ENCODE measurements at regions not wholly inside any gene's neighbourhood (a gene's known extent, or its start where the extent isn't known, plus 50 kb on each side); places are given as distances from the start of the nearest gene placed in this dataset.

GRCh38 chr9:78775696-78776295, 478.9 kb downstream of the PSAT1 start:
- DNase-seq (ENCODE audit: low read depth), result no peak
- H3K4me1 ChIP-seq (ENCODE audit: control insufficient read depth, insufficient read depth, low read length), result no peaks in the 10 kb centered on the region
- no peak overlapping the region for H3K9ac ChIP-seq (ENCODE audit: low read length)
- peaks cover 6% of the 10 kb centered on the region for H3K27me3 ChIP-seq (replicated peaks; ENCODE audit: control insufficient read depth, insufficient read depth, low read length)
- no peak overlapping the region for H3K4me3 ChIP-seq (ENCODE audit: low read length)
- H3K9me3 ChIP-seq (ENCODE audit: control insufficient read depth, low read length), result no peaks in the 10 kb centered on the region
- no peaks in the 10 kb centered on the region for H3K36me3 ChIP-seq (ENCODE audit: control insufficient read depth, insufficient read depth, low read length, severe bottlenecking)

- H3K27me3 ChIP-seq (replicated peaks; ENCODE audit: control insufficient read depth, insufficient read depth, low read length), result peaks cover 6% of the 10 kb centered on the region
- no peaks in the 10 kb centered on the region for H3K4me1 ChIP-seq (ENCODE audit: control insufficient read depth, insufficient read depth, low read length)
- no peaks in the 10 kb centered on the region for H3K36me3 ChIP-seq (ENCODE audit: control insufficient read depth, insufficient read depth, low read length, severe bottlenecking)
- no peak for DNase-seq (ENCODE audit: low read depth)
- no peak overlapping the region for H3K4me3 ChIP-seq (ENCODE audit: low read length)
- H3K9me3 ChIP-seq (ENCODE audit: control insufficient read depth, low read length), result no peaks in the 10 kb centered on the region
- no peak overlapping the region for H3K9ac ChIP-seq (ENCODE audit: low read length)
Observed at GRCh38 chr9:78777747-78778146, 480.8 kb downstream of the PSAT1 start.

DNA sequence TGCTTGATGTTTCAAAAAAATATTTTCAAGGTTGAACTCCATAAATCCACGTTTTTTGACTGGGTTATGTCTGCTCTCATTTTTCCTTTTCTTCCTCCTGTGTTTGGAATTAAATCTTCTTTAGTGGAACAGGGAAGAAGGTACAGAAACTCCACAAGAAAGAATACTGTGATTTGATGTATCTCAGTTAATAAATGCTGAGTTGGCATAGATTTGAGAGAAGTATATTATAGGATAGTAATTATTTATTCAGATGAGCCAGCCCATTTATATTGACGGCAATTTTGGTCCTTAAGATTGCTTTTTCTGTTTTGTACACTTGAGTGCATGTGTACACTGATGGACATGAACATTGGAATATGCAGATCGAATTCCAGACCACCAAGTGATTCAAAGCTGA, 481.4 kb downstream of the PSAT1 start:
- no peak for DNase-seq (ENCODE audit: low read depth)
- Histone ChIP-seq H3K4me3 (ENCODE audit: low read length) (no peak overlapping the region), H3K27me3 (replicated peaks; ENCODE audit: control insufficient read depth, insufficient read depth, low read length) (peaks cover 6% of the 10 kb centered on the region), H3K9ac (ENCODE audit: low read length) (no peak overlapping the region), H3K9me3 (ENCODE audit: control insufficient read depth, low read length) (no peaks in the 10 kb centered on the region), H3K36me3 (ENCODE audit: control insufficient read depth, insufficient read depth, low read length, severe bottlenecking) (no peaks in the 10 kb centered on the region), H3K4me1 (ENCODE audit: control insufficient read depth, insufficient read depth, low read length) (no peaks in the 10 kb centered on the region)

DNA sequence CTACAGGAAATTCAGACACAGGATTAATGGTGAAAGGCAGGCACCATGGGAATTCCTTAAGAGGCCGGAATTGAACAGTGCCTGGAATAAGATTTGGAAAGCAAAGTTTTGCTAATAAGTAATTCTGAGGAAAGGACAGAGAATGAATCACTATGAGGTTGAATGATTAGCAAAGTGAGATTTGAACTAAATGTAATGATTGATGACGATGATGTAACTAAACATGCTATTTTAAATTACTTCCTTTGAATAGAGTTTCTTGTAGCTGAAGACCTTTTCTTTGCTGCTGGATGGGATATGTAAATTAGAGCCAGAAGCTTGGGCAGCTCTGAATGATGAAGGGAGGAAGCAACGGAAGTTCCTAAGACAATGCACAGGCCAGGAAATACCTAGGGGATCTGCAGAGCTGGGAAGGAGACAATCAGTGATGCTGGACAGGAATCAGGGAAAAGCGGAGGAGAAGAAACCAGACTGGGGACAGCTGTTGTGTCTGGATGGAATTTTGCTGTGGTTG, 482.0 kb downstream of the PSAT1 start:
- H3K4me1 ChIP-seq (ENCODE audit: control insufficient read depth, insufficient read depth, low read length), result no peaks in the 10 kb centered on the region
- no peak overlapping the region for H3K9ac ChIP-seq (ENCODE audit: low read length)
- H3K36me3 ChIP-seq (ENCODE audit: control insufficient read depth, insufficient read depth, low read length, severe bottlenecking), result no peaks in the 10 kb centered on the region
- H3K27me3 ChIP-seq (replicated peaks; ENCODE audit: control insufficient read depth, insufficient read depth, low read length), result peaks cover 6% of the 10 kb centered on the region
- H3K9me3 ChIP-seq (ENCODE audit: control insufficient read depth, low read length), result no peaks in the 10 kb centered on the region
- no peak overlapping the region for H3K4me3 ChIP-seq (ENCODE audit: low read length)
- no peak for DNase-seq (ENCODE audit: low read depth)

DNA sequence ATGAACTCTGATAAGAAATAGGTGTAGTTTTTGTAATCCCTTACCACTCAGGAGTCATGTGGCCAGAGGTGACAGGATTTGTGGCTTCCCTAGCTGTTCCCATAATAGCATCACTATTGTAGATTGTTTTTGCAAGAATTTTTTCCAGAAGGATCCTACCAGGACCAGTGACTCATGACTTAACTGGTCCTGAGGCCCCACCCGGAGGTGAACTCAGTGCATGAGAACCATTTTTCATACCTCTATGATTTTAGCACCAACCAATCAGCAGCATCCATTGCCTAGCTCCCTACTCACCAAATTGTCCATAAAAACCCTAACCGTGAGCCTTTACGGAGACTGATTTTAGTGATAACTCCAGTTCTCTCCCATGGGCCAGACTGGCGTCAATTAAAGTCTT, 484.8 kb downstream of the PSAT1 start:
- Histone ChIP-seq H3K4me3 (ENCODE audit: low read length) (no peak overlapping the region), H3K27me3 (replicated peaks; ENCODE audit: control insufficient read depth, insufficient read depth, low read length) (peaks cover 3% of the 10 kb centered on the region), H3K4me1 (ENCODE audit: control insufficient read depth, insufficient read depth, low read length) (no peaks in the 10 kb centered on the region), H3K9me3 (ENCODE audit: control insufficient read depth, low read length) (no peaks in the 10 kb centered on the region), H3K9ac (ENCODE audit: low read length) (no peak overlapping the region), H3K36me3 (ENCODE audit: control insufficient read depth, insufficient read depth, low read length, severe bottlenecking) (no peaks in the 10 kb centered on the region)
- no peak for DNase-seq (ENCODE audit: low read depth)

DNA sequence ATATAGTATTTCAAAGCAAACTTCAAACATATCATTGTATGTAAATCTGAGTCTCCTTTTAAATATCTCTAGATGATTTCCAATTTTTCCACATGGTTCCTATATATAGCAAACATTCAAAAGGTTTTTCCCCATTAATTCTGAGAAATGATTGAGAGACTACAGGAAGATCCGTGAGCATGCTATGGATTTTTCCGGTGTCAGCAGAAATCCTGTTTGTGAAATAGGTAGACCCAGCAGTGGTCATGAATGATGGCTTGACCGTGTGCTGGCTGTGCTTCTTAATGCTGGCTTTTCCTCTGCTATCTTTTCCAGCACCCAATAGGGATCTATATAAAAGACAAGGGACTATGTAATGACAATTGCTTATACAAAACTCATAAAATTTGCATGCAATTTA, 485.3 kb downstream of the PSAT1 start:
- Histone ChIP-seq H3K4me3 (ENCODE audit: low read length) (no peak overlapping the region), H3K27me3 (replicated peaks; ENCODE audit: control insufficient read depth, insufficient read depth, low read length) (no peaks in the 10 kb centered on the region), H3K9ac (ENCODE audit: low read length) (no peak overlapping the region), H3K36me3 (ENCODE audit: control insufficient read depth, insufficient read depth, low read length, severe bottlenecking) (no peaks in the 10 kb centered on the region), H3K9me3 (ENCODE audit: control insufficient read depth, low read length) (no peaks in the 10 kb centered on the region), H3K4me1 (ENCODE audit: control insufficient read depth, insufficient read depth, low read length) (no peaks in the 10 kb centered on the region)
- DNase-seq (ENCODE audit: low read depth), result no peak

- Histone ChIP-seq H3K4me1 (ENCODE audit: control insufficient read depth, insufficient read depth, low read length) (no peaks in the 10 kb centered on the region), H3K4me3 (ENCODE audit: low read length) (no peak overlapping the region), H3K36me3 (ENCODE audit: control insufficient read depth, insufficient read depth, low read length, severe bottlenecking) (no peaks in the 10 kb centered on the region), H3K9me3 (ENCODE audit: control insufficient read depth, low read length) (no peaks in the 10 kb centered on the region), H3K9ac (ENCODE audit: low read length) (no peak overlapping the region), H3K27me3 (replicated peaks; ENCODE audit: control insufficient read depth, insufficient read depth, low read length) (no peaks in the 10 kb centered on the region)
- DNase-seq (ENCODE audit: low read depth), result no peak
Observed at GRCh38 chr9:78782858-78783257, 485.9 kb downstream of the PSAT1 start.

GRCh38 chr9:78783743-78784142, 486.8 kb downstream of the PSAT1 start:
- Histone ChIP-seq H3K4me3 (ENCODE audit: low read length) (no peak overlapping the region), H3K27me3 (replicated peaks; ENCODE audit: control insufficient read depth, insufficient read depth, low read length) (no peaks in the 10 kb centered on the region), H3K4me1 (ENCODE audit: control insufficient read depth, insufficient read depth, low read length) (no peaks in the 10 kb centered on the region), H3K9ac (ENCODE audit: low read length) (no peak overlapping the region), H3K36me3 (ENCODE audit: control insufficient read depth, insufficient read depth, low read length, severe bottlenecking) (no peaks in the 10 kb centered on the region), H3K9me3 (ENCODE audit: control insufficient read depth, low read length) (no peaks in the 10 kb centered on the region)
- DNase-seq (ENCODE audit: low read depth), result no peak

DNA sequence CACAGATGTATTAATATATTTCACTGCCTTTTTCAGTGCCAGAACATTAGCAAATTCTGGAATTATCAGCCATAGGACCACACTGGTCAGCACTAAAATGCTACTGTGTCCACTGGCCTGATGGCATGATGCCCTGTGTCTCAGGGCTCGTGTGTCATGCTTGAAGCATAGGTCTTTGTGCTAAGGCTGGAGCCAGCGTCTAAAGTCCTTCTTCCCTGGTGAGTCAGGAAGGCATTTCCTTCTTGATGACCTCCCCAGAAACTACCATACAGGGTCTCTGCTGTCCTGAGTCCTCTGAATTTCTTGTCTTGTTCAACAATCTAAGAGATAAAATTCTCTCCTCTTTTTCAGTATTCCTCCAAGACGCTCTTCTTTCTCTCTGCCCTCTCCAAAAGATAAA, 489.9 kb downstream of the PSAT1 start:
- Histone ChIP-seq H3K9me3 (ENCODE audit: control insufficient read depth, low read length) (peaks cover 3% of the 10 kb centered on the region), H3K27me3 (replicated peaks; ENCODE audit: control insufficient read depth, insufficient read depth, low read length) (no peaks in the 10 kb centered on the region), H3K36me3 (ENCODE audit: control insufficient read depth, insufficient read depth, low read length, severe bottlenecking) (no peaks in the 10 kb centered on the region), H3K9ac (ENCODE audit: low read length) (no peak overlapping the region), H3K4me1 (ENCODE audit: control insufficient read depth, insufficient read depth, low read length) (no peaks in the 10 kb centered on the region), H3K4me3 (ENCODE audit: low read length) (no peak overlapping the region)
- DNase-seq (ENCODE audit: low read depth), result peak; percentile 46

- Histone ChIP-seq H3K9me3 (ENCODE audit: control insufficient read depth, low read length) (peaks cover 3% of the 10 kb centered on the region), H3K27me3 (replicated peaks; ENCODE audit: control insufficient read depth, insufficient read depth, low read length) (no peaks in the 10 kb centered on the region), H3K4me1 (ENCODE audit: control insufficient read depth, insufficient read depth, low read length) (no peaks in the 10 kb centered on the region), H3K36me3 (ENCODE audit: control insufficient read depth, insufficient read depth, low read length, severe bottlenecking) (no peaks in the 10 kb centered on the region), H3K9ac (ENCODE audit: low read length) (no peak overlapping the region), H3K4me3 (ENCODE audit: low read length) (no peak overlapping the region)
- peak; percentile 44 for DNase-seq (ENCODE audit: low read depth)
Observed at GRCh38 chr9:78788101-78788500, 491.2 kb downstream of the PSAT1 start.

DNA sequence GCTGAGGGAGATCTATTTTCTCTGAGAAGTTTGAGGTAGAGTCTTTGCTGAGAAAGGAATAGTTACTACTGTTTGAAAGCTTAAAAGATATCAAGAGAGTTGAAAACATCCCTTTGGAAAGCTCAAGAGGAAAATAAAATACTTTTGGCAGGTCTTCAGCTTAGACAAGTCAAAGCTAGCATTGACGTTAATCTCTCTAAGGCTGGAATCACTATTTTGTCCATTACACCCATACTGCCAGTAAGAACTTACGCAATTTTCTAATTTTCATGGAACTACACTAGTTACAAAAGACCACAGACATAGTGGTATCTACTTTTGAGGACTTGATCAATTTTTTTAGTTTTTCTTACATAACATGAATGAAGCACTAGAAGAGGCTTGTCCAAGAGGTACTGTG, 494.9 kb downstream of the PSAT1 start:
- H3K9ac ChIP-seq (ENCODE audit: low read length), result no peak overlapping the region
- DNase-seq (ENCODE audit: low read depth), result no peak
- no peak overlapping the region for H3K4me3 ChIP-seq (ENCODE audit: low read length)
- peaks cover 3% of the 10 kb centered on the region for H3K9me3 ChIP-seq (ENCODE audit: control insufficient read depth, low read length)
- no peaks in the 10 kb centered on the region for H3K36me3 ChIP-seq (ENCODE audit: control insufficient read depth, insufficient read depth, low read length, severe bottlenecking)
- no peaks in the 10 kb centered on the region for H3K4me1 ChIP-seq (ENCODE audit: control insufficient read depth, insufficient read depth, low read length)
- H3K27me3 ChIP-seq (replicated peaks; ENCODE audit: control insufficient read depth, insufficient read depth, low read length), result no peaks in the 10 kb centered on the region

- H3K9me3 ChIP-seq (ENCODE audit: control insufficient read depth, low read length), result peaks cover 3% of the 10 kb centered on the region
- H3K4me1 ChIP-seq (ENCODE audit: control insufficient read depth, insufficient read depth, low read length), result no peaks in the 10 kb centered on the region
- H3K4me3 ChIP-seq (ENCODE audit: low read length), result no peak overlapping the region
- no peaks in the 10 kb centered on the region for H3K36me3 ChIP-seq (ENCODE audit: control insufficient read depth, insufficient read depth, low read length, severe bottlenecking)
- H3K9ac ChIP-seq (ENCODE audit: low read length), result no peak overlapping the region
- DNase-seq (ENCODE audit: low read depth), result no peak
- H3K27me3 ChIP-seq (replicated peaks; ENCODE audit: control insufficient read depth, insufficient read depth, low read length), result no peaks in the 10 kb centered on the region
Observed at GRCh38 chr9:78792745-78793144, 495.8 kb downstream of the PSAT1 start.

All from adipocyte (in vitro differentiated cells).